AG09319 (cell line): ENCODE measurements at regions not wholly inside any gene's neighbourhood (a gene's known extent, or its start where the extent isn't known, plus 50 kb on each side); places are given as distances from the start of the nearest gene placed in this dataset.
"Not testable (repeated sequence)": the region's sequence is repeated elsewhere in the genome, so short reads cannot be mapped to it uniquely, and the experiment has no call there.

Experiments used
- DNase-seq: peaks from one replicate; pipeline ENCODE4 v3.0.0-alpha.2; 2010; ENCODE audit warnings: low read depth; ENCODE audit errors: extremely low read depth
- TF ChIP-seq, protein P1 (sequence below): IDR thresholded peaks from 2 replicates; pipeline ENCODE4 v1.5.1; 2011; ENCODE audit warnings: low read depth, mild to moderate bottlenecking, inconsistent platforms, low read length, moderate library complexity

DNA sequence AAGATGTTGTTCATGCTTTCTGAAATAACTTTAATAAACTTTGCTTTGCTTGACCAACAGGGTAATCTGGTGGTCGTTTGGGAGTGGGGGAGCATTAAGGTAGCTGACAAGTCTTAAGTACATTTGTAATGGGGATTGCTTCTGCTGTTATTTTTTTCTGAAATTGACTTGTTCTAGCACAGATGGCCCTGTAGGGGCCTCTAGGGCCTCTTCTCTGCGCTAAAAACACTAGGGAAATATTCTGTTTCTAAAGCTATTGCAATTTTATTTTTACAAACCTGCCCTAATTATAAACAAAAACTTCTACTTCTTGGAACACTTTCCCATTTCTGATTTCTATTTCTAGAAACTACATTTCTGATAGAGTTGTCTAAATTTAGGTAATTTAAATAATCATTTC is 191.3 kb upstream of the KCNJ3 start:
- TF ChIP-seq, protein P1, sequence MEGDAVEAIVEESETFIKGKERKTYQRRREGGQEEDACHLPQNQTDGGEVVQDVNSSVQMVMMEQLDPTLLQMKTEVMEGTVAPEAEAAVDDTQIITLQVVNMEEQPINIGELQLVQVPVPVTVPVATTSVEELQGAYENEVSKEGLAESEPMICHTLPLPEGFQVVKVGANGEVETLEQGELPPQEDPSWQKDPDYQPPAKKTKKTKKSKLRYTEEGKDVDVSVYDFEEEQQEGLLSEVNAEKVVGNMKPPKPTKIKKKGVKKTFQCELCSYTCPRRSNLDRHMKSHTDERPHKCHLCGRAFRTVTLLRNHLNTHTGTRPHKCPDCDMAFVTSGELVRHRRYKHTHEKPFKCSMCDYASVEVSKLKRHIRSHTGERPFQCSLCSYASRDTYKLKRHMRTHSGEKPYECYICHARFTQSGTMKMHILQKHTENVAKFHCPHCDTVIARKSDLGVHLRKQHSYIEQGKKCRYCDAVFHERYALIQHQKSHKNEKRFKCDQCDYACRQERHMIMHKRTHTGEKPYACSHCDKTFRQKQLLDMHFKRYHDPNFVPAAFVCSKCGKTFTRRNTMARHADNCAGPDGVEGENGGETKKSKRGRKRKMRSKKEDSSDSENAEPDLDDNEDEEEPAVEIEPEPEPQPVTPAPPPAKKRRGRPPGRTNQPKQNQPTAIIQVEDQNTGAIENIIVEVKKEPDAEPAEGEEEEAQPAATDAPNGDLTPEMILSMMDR: no peak
- no peak for DNase-seq

DNA sequence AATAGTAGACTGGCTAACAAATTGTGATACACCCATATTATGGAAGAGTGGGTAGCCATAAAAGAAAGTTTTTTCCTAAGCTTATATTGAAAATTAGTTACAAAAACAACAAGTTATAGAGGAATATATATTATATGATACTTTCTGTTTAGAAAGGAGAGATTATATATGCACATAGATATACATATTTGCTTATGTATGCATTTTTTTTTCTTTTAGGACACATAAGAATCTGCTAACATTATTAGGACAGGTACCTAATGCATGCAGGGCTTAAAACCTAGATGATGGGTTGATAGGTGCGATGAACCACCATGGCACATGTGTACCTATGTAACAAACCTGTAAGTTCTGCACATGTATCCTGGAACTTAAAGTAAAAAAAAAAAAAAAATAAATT is 179.6 kb upstream of the KCNJ3 start:
- DNase-seq: no peak
- TF ChIP-seq, protein P1: no peak

DNA sequence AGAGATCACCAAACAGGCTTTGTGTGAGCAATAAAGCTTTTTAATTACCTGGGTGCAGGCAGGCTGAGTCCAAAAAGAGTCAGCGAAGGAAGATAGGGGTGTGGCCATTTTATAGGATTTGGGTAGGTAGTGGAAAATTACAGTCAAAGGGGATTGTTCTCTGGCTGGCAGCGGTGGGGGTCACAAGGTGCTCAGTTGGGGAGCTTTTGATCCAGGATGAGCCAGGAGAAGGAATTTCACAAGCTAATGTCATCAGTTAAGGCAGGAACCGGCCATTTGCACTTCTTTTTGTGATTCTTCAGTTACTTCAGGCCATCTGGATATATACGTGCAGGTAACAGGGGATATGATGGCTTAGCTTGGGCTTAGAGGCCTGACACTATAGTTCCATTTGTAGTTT is 177.5 kb upstream of the KCNJ3 start:
- DNase-seq: not testable (repeated sequence)

DNA sequence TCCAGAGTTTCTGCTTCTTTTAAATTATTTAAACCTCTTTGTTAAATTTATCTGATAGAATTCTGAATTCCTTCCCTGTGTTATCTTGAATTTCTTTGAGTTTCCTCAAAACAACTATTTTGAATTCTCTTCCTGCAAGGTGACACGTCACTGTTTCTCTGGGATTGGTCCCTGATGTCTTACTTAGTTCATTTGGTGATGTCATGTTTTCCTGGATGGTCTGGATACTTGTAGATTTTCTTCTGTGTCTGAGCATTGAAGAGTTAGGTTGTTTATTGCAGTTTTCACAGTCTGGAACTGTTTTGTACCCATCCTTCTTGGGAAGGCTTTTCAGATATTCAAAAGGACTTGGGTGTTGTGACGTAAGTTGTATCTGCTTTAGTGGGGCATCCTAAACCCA is 172.3 kb upstream of the KCNJ3 start:
- TF ChIP-seq, protein P1: no peak
- no peak for DNase-seq

DNA sequence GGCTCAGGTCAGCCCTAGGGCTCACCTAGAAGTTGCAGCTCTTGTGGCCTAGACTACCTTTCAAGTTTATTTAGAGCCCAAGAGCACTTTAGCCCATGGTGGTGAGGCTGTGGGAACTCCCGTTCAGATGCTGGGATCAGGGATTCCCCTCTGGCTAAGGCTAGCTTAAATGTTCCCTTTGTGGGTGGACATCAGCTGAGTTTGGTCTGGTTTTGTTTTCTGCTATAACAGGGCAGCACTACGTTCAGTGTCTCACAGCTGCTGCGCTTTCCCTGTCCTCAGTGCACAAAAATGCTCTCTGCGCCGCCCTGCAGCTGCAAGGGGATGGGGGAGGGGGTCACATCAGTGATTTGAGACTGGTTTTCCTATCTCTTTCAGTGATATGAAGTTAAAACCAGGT is 170.5 kb upstream of the KCNJ3 start:
- DNase-seq: no peak
- TF ChIP-seq, protein P1: no peak

DNA sequence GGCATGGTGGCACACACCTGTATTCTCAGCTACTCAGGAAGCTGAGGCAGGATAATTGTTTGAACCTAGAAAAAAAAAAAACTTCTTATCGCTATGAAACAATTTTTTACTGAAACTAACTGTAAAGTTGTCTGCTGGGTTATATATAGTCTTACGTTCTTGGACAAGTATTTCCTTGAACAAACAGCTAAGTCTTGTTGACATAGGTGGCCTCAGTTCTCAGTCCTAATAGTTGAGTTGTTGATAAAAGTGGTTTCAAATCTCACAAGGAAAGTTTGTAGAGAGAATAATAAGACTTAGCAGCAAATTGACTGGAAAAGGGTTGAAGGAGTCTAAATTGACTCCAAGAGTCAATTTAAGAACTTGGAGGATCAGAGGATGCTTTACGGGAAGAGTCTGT is 166.5 kb upstream of the KCNJ3 start:
- no peak for DNase-seq
- TF ChIP-seq, protein P1: no peak

DNA sequence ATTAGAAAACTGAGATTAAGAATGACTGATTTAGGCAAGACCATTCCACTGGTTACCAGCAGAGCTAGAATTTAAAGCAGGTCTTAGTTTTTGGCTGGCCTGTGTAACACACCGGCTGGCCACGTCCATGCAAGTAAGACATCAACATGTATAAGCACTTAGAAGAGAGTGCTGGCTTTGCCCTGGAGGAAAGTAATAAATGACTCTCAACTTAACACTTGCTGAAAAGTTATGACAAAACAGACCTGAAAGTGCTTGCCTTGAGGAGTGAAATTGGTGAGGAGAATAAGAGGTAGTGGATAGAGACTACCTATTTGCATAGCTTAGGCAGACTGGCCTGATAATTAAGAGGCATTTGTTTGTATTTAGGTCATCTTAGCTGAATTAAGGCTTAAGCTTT is 165.7 kb upstream of the KCNJ3 start:
- no peak for DNase-seq
- TF ChIP-seq, protein P1: no peak

DNA sequence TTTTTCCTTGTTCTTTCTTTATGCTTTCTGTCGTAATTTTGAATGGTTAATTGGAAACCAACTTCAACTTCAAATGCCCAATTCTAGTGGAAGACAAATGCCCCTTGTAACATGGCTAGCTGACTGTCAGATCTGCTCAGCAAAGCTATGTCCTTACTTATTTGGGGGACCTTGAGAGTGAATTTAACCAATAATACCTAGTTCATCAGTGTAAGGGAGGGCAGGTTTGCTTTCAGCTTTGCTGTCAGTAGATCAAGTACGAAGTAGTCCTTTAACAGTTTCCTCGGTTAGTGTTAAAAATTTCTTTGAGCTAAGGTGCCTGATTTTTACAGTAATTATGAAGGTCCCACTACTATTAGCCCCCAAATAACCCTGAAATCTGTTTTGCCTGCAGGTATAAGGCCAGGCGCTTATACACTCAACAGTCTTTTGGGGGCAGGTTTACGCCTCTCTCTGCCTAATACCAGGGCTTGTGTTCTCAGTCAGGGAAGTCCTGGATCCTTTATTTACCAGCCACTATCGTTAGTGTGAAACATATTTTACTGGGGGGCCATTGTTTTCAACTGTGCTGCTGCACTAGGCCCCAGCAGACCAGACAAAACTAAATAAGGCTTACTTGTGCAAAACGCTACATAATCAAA is 165.1 kb upstream of the KCNJ3 start:
- TF ChIP-seq, protein P1: no peak

More for the DNA sequence above, 165.1 kb upstream of the KCNJ3 start:
- no peak for DNase-seq
